ENCODE measurements at regions not wholly inside any gene's neighbourhood (a gene's known extent, or its start where the extent isn't known, plus 50 kb on each side); places are given as distances from the start of the nearest gene placed in this dataset.

GRCh38 chr5:26568316-26568715, 470.1 kb downstream of the CDH9 start:
- intact Hi-C loops (cut with micrococcal nuclease; ENCODE audit: unreplicated experiment), result no loop called here
- Histone ChIP-seq H3K27me3 (replicated peaks in 1 of 2; ENCODE audit: control insufficient read depth in 2 of 2, insufficient read depth in 2 of 2, low read length in 1 of 2) (no peaks in the 10 kb centered on the region), H3K27ac (ENCODE audit: control insufficient read depth, insufficient read depth) (no peak overlapping the region), H3K36me3 (ENCODE audit: control insufficient read depth in 2 of 2, insufficient read depth in 2 of 2, low read length in 1 of 2) (no peaks in the 10 kb centered on the region), H4K20me1 (ENCODE audit: control insufficient read depth, insufficient read depth) (no peaks in the 10 kb centered on the region), H3K79me2 (ENCODE audit: control insufficient read depth, insufficient read depth, low read length) (no peaks in the 10 kb centered on the region), H3K9ac (ENCODE audit: control insufficient read depth, insufficient read depth, low read length) (no peak overlapping the region), H3K4me1 (ENCODE audit: control insufficient read depth, insufficient read depth, low read length) (no peaks in the 10 kb centered on the region), H2AFZ (ENCODE audit: control insufficient read depth, low read depth, low read length) (no peak overlapping the region), H3K4me3 (no peak overlapping the region), H3K4me2 (ENCODE audit: control insufficient read depth, insufficient read depth) (no peak overlapping the region), H3K9me3 (replicated peaks; ENCODE audit: control insufficient read depth, insufficient read depth, low read length) (no peaks in the 10 kb centered on the region)
- no peak for TF ChIP-seq ZSCAN29 (IDR thresholded peaks at IDR 0.05)
- ChIA-PET CTCF (no interaction called here), POLR2A (no interaction called here), RAD21 (ENCODE audit: unreplicated experiment) (no interaction called here), SMC1A (ENCODE audit: uncharacterized antibody, unreplicated experiment) (no interaction called here)
- in situ Hi-C loops (cut with MboI), result no loop called here
- WGBS (ENCODE audit: insufficient coverage, insufficient replicate concordance, low lambda C conversion rate, missing lambda C conversion rate), result 8% methylated on average over 9 of the region's 9 CpGs
- ATAC-seq, result no peak
- FAIRE-seq, result no peak
- DNase-seq (ENCODE audit: low read depth, low spot score), result no peak
- no TSS peak for BruUV-seq (replicated peaks)

GRCh38 chr5:26563979-26564378, 474.4 kb downstream of the CDH9 start:
- in situ Hi-C loops (cut with MboI), result no loop called here
- Histone ChIP-seq H3K9me3 (replicated peaks; ENCODE audit: control insufficient read depth, insufficient read depth, low read length) (no peaks in the 10 kb centered on the region; the same call in 2 of the 3 replicates), H3K4me1 (ENCODE audit: control insufficient read depth, insufficient read depth, low read length) (no peaks in the 10 kb centered on the region), H3K79me2 (ENCODE audit: control insufficient read depth, insufficient read depth, low read length) (no peaks in the 10 kb centered on the region), H4K20me1 (ENCODE audit: control insufficient read depth, insufficient read depth) (no peaks in the 10 kb centered on the region), H2AFZ (ENCODE audit: control insufficient read depth, low read depth, low read length) (no peak overlapping the region), H3K27me3 (replicated peaks in 1 of 2; ENCODE audit: control insufficient read depth in 2 of 2, insufficient read depth in 2 of 2, low read length in 1 of 2) (no peaks in the 10 kb centered on the region), H3K4me3 (no peak overlapping the region), H3K36me3 (ENCODE audit: control insufficient read depth in 2 of 2, insufficient read depth in 2 of 2, low read length in 1 of 2) (no peaks in the 10 kb centered on the region), H3K27ac (ENCODE audit: control insufficient read depth, insufficient read depth) (no peak overlapping the region), H3K9ac (ENCODE audit: control insufficient read depth, insufficient read depth, low read length) (no peak overlapping the region), H3K4me2 (ENCODE audit: control insufficient read depth, insufficient read depth) (no peak overlapping the region)
- FAIRE-seq, result no peak
- ChIA-PET SMC1A (ENCODE audit: uncharacterized antibody, unreplicated experiment) (no interaction called here), RAD21 (ENCODE audit: unreplicated experiment) (no interaction called here), CTCF (no interaction called here), POLR2A (no interaction called here)
- ATAC-seq, result no peak
- WGBS (ENCODE audit: insufficient coverage, insufficient replicate concordance, low lambda C conversion rate, missing lambda C conversion rate), result 0% methylated on average over 2 of the region's 2 CpGs
- no TSS peak for BruUV-seq (replicated peaks)
- intact Hi-C loops (cut with micrococcal nuclease; ENCODE audit: unreplicated experiment), result no loop called here
- no peak for DNase-seq (ENCODE audit: low read depth, low spot score)
- TF ChIP-seq SIX5 (IDR thresholded peaks at IDR 0.05; ENCODE audit: low read depth, low read length, severe bottlenecking) (no peak), REST (IDR thresholded peaks at IDR 0.05; ENCODE audit: low read depth, low read length) (no peak), RB1 (IDR thresholded peaks at IDR 0.05; ENCODE audit: borderline replicate concordance) (no peak), BACH1 (IDR thresholded peaks at IDR 0.05; ENCODE audit: borderline replicate concordance) (no peak), CHD1 (IDR thresholded peaks at IDR 0.05; ENCODE audit: low read depth, low read length) (no peak), EZH2 (IDR thresholded peaks at IDR 0.05; ENCODE audit: borderline replicate concordance, control insufficient read depth, low read depth, low read length) (no peak), RAD21 (IDR thresholded peaks at IDR 0.05; ENCODE audit: insufficient read depth, low read depth, low read length) (no peak), MYC (IDR thresholded peaks at IDR 0.05; ENCODE audit: insufficient read depth, insufficient read length, insufficient replicate concordance, low read length, severe bottlenecking) (no peak), E2F8 (IDR thresholded peaks at IDR 0.05; ENCODE audit: low read depth, partially characterized antibody) (no peak), ATF7 (IDR thresholded peaks at IDR 0.05; ENCODE audit: low read depth) (no peak), MTA2 (IDR thresholded peaks at IDR 0.05; ENCODE audit: low read depth) (no peak), CHD4 (IDR thresholded peaks at IDR 0.05) (no peak), TBL1XR1 (IDR thresholded peaks at IDR 0.05; ENCODE audit: low read depth, low read length) (no peak)
